SK-N-SH (cell line): ENCODE measurements at regions not wholly inside any gene's neighbourhood (a gene's known extent, or its start where the extent isn't known, plus 50 kb on each side); places are given as distances from the start of the nearest gene placed in this dataset.

Source experiments
- CTCF ChIP-seq: fragments of 200-600 bp; sonication (generic); IDR thresholded peaks from 2 replicates; pipeline ENCODE4 v1.6.1; 2017; ENCODE audit warnings: antibody characterized with exemption, mild to moderate bottlenecking, moderate library complexity
- EP300 ChIP-seq, 2 experiments: IDR thresholded peaks; 2 replicates each; pipeline versions ENCODE4 v1.4.0 to v1.6.1; 2012; ENCODE audit warnings: borderline replicate concordance in 1 of 2, low read depth in 1 of 2, low read length in 1 of 2
- GABPA ChIP-seq: IDR thresholded peaks from 2 replicates; pipeline ENCODE4 v1.4.0; 2012; ENCODE audit warnings: low read depth, mild to moderate bottlenecking
- JUND ChIP-seq: IDR thresholded peaks from 2 replicates; pipeline ENCODE4 v1.4.0; 2012
- POLR2AphosphoS5 ChIP-seq: IDR thresholded peaks from 2 replicates; pipeline ENCODE4 v1.6.1; 2012; ENCODE audit warnings: low read depth, low read length
- TCF12 ChIP-seq: IDR thresholded peaks from 2 replicates; pipeline ENCODE4 v1.4.0; 2012
- USF2 ChIP-seq: fragments of 150-350 bp; IDR thresholded peaks from 2 replicates; pipeline ENCODE4 v1.6.1; 2017; ENCODE audit warnings: antibody characterized with exemption, low read length, low read depth, borderline replicate concordance
- ZBTB33 ChIP-seq: IDR thresholded peaks from 2 replicates; pipeline ENCODE4 v1.4.0; 2012; ENCODE audit warnings: low read depth, borderline replicate concordance

- no peak for TF ChIP-seq JUND
- no peak for TF ChIP-seq CTCF
- TF ChIP-seq ZBTB33, result no peak
- TF ChIP-seq USF2, result no peak
- no peak for TF ChIP-seq EP300 (IDR thresholded peaks at IDR 0.05; ENCODE audit: borderline replicate concordance in 1 of 2, low read depth in 1 of 2, low read length in 1 of 2)
- TF ChIP-seq POLR2AphosphoS5, result no peak
- no peak for TF ChIP-seq GABPA
- TF ChIP-seq TCF12, result no peak
These were observed 142.9 kb upstream of the NWD2 start for GRCh38 chr4:37101686-37102085.
